C4-2B (cell line): ENCODE measurements at regions not wholly inside any gene's neighbourhood (a gene's known extent, or its start where the extent isn't known, plus 50 kb on each side); places are given as distances from the start of the nearest gene placed in this dataset.

Experiments
- CTCF ChIP-seq: fragments of 450-650 bp; conservative IDR thresholded peaks from 2 replicates; pipeline ENCODE4 v1.5.1; 2017; ENCODE audit warnings: mild to moderate bottlenecking
- ZFX ChIP-seq: fragments of 450-650 bp; IDR thresholded peaks from 2 replicates; pipeline ENCODE4 v1.6.1; 2017

GRCh38 chr9:105103776-105104175 is 140.7 kb upstream of the SLC44A1 start:
- no peak for TF ChIP-seq CTCF
- no peak for TF ChIP-seq ZFX
